Skin of body (tissue), 1 donor: ENCODE measurements at regions not wholly inside any gene's neighbourhood (a gene's known extent, or its start where the extent isn't known, plus 50 kb on each side); places are given as distances from the start of the nearest gene placed in this dataset.

Experiments used
- DNase-seq: peaks from one replicate; lab custom pipeline; 2025; lab: John Stamatoyannopoulos, UW

DNA sequence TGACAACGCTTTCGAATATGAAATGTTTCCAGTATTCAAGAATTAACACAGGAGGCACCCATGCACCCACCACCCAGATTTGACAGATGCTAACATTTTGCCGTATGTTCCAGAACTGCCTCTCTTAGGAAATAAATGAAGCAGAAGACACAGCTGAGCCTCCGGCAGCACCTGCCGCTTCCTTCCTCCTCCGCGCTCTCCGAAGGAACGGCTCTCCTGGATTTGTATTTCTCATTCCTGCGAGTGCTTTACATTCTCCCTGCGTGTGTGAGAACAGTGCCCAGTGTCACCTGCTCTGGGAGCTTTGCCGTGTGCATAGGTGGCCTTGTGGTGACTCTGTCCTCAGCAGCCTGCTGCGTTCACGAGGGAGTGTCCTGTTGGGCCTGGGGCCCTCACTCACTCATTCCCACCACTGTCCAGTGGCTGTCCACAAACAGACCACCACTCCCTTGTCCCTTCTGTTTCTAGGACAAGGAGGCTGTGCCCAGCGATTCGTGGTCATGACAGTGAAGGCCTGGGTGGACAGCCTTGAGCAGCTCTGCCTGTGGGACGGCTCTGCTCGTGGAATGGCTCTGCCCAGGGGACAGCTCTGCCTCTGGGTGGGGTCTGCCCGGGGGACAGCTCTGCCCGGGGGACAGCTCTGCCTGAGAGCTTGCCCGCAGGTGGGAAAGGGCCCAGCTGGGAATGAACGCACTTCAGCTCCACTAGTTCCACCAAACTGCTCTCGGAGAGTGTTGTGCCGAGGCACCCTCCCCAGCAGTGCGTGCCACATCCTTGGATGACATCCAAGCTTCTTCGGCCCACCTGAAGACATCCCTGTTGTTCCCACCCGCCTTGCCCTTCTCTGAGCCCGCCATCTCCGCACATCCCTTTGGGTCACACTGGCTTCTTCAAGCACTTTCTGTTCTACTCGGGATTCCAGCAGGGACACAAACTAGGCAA is 170.5 kb upstream of the PPP1R26 start:
- DNase-seq, result no peak

DNA sequence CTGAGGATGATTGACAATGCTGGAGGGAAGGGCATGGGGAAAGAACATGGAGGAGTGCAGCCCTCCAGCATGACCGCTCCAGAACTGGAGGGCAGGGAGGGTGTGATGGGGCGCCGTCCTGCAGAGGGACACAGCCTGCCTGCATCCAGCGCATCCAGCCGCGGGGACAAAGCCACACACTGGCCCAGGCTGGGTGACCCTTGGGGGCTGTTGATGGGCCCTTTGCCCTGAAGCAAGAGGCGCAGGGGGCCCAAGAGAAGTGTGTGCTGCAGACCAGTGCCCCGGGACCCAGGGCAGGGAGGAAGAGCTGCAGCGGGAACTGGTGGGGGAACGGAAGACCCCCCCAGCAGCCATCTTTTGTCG is 169.8 kb upstream of the PPP1R26 start:
- DNase-seq, result no peak

DNA sequence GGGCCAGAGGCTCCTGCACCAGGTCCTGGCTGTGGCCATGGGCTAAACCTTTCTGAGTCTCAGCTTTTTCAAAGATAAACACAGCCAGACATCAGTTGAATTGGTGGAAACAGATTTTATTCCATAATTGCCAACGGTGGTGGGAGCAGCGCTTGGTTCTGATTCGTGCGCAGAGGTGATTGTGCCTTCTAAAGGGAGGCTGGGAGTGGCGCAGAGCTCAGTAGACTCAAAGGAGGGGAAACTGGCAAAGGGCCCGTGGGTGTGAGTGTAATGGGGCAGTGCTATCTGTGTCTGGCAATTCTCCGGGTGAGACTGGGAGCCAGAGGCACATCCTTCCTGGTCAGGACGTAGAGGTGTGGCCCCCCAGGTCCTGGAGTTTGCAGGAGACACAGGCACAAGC is 169.4 kb upstream of the PPP1R26 start:
- DNase-seq, result no peak

DNA sequence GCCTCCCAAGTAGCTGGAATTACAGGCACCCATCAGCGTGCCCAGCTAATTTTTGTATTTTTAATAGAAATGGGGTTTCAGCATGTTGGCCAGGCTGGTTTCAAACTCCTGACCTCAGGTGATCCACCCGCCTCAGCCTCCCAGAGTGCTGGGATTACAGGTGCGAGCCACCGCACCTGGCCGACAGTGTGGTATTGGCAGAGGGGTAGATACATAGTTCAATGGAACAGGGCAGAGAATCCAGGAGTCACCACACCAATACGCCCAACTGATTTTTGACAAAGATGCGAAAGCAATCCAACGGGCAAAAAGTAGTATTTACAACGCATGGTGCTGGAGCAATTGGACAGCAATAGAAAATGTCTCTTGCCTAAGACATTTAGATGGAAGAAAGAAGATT is 164.0 kb upstream of the PPP1R26 start:
- DNase-seq, result no peak

DNA sequence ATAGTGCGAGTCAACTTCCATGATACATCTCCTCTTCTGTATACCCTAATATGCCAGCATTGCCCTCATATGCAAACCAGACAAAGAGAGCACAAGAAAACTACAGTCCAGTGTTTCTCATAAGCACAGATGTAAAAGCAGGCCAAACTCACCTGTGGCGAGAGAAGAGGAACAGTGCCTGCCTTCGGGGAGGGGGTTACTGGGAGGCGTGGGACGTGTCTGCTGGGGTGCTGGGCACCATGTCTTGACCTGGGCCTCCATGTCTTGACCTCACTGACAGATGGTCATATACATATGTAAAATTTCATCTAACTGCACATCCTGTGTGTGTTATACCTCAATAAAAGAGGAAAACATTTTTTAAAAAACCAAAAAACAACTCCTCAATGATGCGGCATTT is 159.3 kb upstream of the PPP1R26 start:
- no peak for DNase-seq

DNA sequence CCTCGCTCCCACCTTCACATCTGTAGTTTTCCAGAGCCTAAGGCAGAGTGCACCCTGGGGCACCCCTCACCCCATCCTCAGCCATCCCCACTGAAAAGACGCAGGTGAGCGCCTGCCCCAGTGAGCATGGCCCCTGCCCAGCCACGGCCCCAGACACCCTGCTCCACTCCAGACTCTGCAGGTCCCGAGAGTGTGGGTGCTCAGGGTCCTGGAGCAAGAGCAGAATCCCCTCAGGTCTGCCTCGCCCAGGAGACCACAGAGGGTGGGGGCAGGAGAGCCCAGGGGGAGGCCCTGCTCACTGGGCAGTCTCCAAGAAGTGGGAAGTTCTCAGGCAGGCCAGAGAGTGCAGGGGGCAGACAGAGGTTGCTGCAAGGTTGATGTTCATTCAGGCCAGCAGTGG is 158.6 kb upstream of the PPP1R26 start:
- no peak for DNase-seq

DNA sequence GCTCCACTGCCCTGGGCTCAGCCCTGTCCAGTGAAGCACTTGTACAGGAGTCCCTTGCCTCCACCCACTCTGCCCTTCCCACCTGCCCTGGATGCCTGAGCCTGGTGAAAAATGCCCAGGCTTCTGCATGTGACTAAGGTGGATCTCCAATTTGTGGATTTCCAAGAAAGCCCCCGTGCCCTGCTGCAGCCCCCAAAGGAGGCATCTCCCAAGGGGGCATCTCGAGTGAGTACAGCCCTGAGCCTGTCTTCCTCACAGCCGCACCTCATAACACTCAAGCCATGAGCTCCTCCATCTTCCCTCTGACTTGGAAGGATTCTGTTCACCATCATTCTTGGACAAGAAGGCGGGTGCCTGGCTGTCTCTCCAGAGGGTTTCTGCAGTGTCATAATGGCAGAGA is 158.0 kb upstream of the PPP1R26 start:
- no peak for DNase-seq

DNA sequence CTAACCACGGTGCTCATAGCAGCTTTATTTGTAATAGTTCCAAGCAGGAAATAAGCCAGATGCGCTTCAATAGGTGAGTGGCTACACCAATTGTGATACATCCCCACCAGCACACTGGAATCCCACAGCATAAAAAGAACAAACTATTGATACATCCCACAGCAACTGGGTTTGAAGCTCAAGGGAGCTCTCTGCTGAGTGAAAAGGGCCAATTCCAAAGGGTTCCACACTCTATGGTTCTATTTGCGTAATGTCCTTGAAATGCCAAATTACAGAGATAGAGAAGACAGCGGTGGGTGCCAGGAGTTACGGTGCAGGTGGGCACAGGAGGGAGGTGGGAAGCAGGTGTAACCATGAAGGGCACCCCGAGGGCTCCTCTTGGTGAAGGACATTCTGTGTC is 155.3 kb upstream of the PPP1R26 start:
- DNase-seq, result no peak

DNA sequence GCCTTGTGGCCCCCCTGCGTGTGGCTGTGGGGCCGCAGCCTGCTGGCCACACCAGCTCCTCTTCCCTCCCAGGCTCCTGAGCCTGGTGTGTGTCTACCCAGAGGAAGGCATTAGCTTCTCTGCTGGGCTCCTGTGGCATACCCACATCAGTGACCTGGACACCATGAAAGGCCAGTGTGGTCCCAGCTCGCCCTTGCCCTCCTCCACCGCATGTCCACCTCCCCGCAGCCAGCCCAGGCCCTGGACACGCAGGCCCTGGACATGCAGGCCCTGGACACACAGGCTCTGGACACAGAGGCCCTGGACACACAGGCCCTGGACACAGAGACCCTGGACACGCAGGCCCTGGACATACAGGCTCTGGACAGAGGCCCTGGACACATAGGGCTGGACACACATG is 153.4 kb upstream of the PPP1R26 start:
- DNase-seq, result no peak

DNA sequence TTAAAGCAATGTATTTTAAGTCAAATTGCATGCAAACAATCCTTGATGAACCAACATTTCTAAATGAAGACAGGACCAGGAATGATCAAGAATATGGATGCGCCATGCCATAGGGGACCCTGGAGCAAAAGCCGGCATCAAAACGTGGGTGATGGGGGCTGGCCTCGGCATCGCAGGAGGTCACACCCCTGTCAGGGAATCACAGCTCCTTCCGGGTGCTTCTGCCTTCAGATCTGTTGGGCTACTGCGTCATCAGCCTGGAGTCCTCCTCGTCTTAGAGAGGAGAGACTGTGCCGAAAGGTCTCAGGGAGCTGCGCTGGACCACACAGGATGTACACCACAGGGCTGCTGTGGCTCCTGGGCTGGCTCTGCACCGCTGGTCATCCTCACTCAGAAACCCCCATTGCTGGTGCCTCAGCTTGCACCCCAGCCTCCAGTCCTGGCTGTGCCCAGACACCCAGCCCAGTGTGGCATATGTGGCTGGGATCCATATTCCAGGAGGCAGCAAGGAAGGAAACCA is 152.9 kb upstream of the PPP1R26 start:
- DNase-seq, result no peak

DNA sequence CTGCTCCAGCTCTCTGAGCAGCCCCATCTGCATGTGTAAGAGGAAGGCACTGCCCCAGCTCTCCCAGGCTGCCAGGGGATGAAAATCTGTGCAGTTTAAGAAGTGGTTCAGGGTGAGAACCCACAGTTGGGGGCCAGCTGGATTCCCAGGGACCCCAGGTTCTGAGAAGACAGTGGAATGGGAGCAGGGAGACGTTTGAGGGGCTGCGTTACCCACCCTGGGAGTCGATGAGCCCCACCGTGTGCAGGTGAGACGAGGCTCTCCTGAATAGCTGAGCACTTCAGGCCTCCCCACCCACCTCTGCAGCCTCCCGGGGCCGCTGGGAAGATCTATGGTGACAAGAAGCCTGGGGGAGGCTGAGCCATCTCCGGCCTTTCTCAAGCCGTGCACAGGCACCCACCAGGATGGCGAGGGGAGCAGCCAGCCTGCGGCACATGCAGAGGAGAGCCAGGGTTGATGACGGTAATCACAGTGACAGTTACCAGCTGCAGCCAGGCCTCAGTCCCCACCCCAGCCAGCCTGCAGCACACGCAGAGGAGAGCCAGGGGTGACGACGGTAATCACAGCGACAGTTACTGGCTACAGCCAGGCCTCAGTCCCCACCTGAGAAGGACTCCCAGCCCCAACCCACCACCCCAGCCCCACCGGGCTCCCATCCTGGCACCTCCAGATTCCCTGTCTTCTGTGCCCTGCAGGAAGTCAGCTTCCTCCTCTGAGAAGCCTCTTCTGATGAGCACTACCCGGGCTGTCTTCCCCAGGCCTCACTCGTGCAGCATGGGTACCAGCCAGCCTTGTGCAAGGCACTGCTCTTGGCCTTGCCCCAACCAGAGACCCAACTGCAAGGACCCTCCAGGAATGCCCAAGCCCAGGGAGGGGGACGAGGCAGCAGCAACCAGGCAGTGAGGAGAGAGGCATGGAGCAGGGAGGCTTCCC is 150.8 kb upstream of the PPP1R26 start:
- no peak for DNase-seq

DNA sequence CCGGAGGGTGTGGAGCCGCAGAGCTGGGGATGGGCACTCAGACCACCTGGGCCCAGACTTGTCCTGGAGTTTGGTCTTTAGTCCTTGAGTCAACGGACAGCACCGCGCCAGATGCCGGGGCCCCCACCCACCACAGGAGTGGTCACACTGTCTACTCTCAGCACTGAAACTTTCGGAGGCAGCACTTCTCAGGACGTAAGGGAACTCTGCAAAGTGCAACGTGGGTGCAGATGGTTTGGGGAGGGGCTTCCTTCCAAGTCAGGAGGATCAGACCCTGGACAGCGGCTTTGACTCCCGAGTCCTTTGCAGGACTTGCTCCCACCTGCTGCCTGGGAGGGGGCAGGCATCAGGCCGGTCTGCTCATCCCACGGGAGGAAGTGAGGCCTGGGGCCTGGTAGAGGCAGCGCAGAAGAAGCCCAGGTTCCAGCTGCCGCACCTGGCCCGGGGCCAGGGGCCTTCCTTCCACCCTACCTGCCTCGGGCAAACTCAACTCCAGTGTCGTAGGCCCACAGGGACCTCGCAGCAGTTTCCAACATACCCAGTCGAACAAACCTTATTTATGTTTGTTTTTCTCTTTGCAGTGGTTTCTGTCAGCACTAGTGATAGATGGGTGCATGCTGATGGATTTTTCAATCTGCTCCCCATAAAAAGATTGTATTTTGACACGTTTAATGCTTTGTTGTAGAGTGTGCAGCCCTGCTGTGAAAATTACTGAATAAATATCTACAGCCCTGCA is 149.8 kb upstream of the PPP1R26 start:
- no peak for DNase-seq

DNA sequence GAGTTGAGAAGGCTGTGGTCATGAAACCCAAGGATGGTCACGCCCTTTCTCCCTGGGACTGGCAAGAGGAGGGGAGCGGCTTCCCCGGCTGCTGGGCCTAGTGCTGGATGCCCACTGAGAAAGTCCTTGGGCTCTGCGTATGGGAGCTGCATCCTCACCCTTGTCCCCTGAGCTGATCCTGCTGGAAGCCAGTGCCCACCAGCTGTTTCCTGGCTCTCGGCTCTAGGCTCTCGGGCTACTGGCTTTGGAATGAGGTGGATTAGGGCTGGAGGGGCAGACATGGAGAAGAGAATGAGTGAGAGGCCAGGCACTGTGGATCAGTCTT is 149.3 kb upstream of the PPP1R26 start:
- no peak for DNase-seq

DNA sequence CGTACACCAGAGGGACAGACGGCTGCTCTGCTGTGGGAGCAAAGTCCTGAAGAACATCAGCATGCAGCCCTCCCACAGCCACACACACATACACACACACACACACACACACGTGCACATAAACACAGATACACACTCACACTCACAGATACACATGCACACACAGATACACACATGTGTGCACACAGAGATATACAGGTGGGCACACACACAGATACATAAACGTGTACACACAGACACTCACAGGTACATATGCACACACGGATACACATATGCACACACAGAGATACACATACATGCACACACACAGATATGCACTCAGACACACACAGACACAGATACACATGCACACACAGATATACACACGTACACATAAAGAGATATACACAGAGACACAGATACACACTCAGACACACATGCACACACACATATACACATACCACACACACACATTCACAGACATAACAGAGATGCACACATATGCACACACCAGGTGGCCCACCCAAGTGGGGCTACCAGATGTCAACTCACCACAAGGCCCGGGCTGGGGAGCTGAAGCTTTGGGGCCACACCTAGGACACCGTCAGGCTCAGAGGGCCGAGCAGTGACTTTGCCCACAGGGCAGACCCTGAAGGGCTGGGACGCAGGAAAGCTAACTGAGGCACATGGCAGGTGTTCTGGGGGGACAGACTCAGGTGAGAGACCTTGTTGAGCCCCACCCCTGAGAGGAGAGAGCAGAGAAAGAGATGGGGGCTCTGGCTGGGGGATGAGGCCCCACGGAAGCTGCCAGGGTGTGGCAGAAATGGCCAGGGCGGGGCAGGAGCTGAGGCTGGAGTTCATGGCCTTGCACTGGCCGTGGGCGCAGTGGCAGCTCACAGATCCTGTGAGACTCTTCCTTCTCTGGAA is 148.6 kb upstream of the PPP1R26 start:
- DNase-seq, result no peak

DNA sequence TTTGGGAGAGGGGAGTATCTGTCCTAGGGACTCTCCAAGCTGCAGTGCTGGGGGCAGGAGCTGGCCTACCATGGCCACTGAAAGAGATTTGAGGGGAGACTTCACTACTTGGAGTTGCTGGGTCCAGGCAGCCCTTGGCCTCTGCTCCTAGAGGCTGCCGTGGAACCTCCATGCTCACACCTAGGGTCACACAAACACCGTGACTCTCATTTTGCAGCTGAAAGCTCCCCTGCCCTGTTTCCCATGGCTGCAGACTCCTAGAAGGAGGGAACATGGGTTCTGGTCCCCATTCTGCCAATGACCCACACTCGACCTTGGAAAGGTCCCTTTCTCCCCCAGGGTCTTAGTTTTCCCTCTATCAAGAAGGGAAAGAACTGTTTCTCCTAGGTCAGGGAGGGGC is 147.1 kb upstream of the PPP1R26 start:
- DNase-seq, result no peak

DNA sequence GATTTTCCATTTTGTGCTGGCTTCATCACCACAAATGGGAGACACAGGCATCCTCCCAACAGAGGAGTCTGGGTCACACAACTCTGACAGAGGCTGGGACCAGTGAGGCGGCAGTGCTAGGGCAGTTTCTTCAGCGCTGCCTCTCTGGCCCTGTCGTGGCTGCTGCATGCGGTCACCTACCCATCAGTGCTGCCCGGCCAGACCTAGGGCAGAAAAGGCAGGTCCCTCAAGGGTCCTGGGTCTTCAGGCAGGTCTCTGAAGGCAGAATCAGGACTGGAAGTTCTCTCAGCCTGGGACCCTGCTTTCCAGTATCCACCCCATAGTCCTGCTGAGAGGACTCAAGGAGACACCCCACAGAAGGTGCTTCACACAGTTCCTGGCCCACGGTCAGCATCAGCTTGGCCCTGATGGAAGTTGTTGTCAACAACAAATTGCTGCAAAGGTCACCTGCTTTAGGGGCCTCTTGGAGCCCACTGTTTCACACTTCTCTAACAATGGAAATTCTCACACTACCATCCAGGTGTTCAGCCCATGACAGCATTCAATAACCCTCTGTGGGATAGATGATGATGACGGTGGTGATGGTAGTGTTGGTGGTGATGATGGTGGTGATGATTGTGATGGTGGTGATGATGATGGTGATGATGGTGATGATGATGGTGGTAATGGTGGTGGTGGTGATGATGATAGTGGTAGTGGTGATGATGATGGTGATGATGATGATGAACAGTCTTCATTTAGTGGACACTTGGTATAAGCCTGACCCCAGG is 146.4 kb upstream of the PPP1R26 start:
- DNase-seq, result no peak

DNA sequence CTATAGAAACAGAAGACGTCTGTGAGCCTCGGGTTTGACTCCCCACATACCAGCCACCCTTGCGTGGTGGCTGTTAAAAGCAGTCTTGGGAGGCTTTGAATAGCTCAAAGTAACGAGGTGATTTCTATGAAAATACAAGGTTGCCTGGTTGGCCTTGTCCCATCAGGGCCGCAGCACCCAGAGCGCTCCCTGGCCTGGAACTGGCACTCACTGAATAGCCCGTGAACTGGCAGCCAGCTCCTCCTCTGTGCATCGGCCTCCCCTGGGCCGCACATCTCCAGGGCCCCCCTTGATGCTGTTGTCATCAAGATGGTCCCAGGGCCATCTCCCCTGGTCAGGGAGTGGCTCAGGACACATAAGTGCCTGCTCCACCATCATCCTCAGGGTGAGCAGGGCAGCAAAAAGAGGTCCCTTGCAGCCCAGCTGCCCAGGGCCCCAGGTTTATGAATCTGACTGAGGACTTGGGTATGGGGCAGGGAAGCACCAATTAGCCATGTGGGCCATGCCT is 144.6 kb upstream of the PPP1R26 start:
- DNase-seq, result no peak

DNA sequence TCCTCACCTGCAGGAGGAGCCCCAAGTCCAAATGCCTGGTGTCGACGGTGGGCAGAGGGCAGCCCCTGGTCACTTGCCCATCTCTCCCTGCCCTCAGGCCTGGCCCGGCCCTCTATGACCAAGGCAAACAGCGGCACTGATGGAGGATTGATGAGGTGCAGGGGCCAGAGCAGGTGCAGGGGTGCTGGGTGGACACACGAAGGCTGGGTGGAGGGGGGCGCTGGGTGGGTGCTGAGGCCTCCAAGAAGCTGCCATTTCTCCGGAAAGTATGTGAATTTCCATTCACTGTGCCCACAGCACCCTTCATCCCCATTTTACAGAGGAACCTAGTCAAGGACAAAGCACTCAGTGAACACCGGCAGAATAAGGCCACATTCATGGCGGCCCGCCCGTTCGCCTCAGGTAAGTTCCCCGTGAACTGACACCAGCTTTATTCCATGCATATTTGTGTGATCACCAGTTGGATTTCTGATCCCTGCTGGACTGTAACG is 143.8 kb upstream of the PPP1R26 start:
- no peak for DNase-seq

DNA sequence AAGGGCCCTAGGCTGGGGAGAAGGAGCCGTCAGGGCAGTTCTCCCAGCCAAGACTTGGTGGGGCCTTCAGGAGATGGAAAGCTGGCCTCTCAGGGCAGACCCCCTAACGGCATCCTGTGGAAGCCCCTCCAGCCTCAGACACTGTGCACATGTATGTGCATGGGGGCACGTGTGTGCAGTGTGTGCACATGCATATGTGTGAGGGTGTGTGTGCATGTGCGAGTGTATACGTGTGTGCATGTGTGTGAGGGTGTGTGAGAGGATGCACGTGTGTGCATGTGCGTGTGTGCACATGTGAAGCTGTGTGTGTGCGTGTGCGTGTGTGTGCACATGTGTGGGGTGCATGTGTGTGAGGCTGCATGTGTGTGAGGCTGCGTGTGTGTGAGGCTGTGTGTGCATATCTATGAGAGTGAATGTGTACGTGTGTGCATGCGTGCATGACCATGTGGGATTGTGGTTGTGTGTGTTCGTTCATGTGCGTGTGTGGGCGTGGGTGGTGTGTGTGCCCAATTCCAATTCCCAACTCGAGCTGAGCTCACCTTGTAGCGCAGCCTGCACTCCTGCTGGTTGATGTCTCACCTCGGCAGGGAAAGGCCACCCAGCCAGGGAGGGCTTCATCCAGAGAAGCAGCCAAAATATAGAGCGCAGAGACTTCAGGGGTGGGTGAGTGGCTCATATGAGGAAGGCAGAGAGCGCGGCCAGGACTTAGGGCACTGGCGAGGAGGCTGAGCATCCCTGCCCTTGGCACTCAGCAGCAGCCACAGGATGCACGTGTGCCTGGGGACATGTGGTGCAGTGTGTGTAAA is 142.7 kb upstream of the PPP1R26 start:
- DNase-seq, result no peak
